Activated naive CD8-positive, alpha-beta T cell treated with anti-CD3 and anti-CD28 coated beads, Interleukin-2, amount 50 U/mL, for 24 hours (primary cell): ENCODE measurements at regions not wholly inside any gene's neighbourhood (a gene's known extent, or its start where the extent isn't known, plus 50 kb on each side); places are given as distances from the start of the nearest gene placed in this dataset.

Experiments used
- ATAC-seq: fragments of 150-1000 bp; cut with Tn5 transposase; one replicate; pipeline ENCODE4 v1.10.0; 2021
- DNase-seq: peaks from one replicate; pipeline ENCODE4 v3.0.0; 2021
- H3K27ac Mint-ChIP-seq: one replicate; pipeline ENCODE4 v1.8.0; 2021; ENCODE audit warnings: mild to moderate bottlenecking, mixed read lengths
- H3K27me3 Mint-ChIP-seq: one replicate; pipeline ENCODE4 v1.8.0; 2021; ENCODE audit warnings: mixed read lengths
- H3K36me3 Mint-ChIP-seq: one replicate; pipeline ENCODE4 v1.8.0; 2021; ENCODE audit warnings: low read depth, mixed read lengths
- H3K4me1 Mint-ChIP-seq: one replicate; pipeline ENCODE4 v1.8.0; 2021; ENCODE audit warnings: mixed read lengths
- H3K4me3 Mint-ChIP-seq: one replicate; pipeline ENCODE4 v1.8.0; 2021; ENCODE audit warnings: mild to moderate bottlenecking, moderate library complexity, mixed read lengths
- H3K9me3 Mint-ChIP-seq: one replicate; pipeline ENCODE4 v1.8.0; 2021; ENCODE audit warnings: mixed read lengths

GRCh38 chr3:18747383-18747782, 322.2 kb upstream of the SATB1 start:
- Mint-ChIP-seq H3K4me1 (peaks cover 84% of the 10 kb centered on the region), H3K36me3 (peaks cover 4% of the 10 kb centered on the region), H3K27me3 (no peaks in the 10 kb centered on the region), H3K9me3 (no peaks in the 10 kb centered on the region), H3K4me3 (no peak overlapping the region), H3K27ac (no peak overlapping the region)
- DNase-seq (no peak), ATAC-seq (no peak)

- Mint-ChIP-seq H3K4me1 (peaks cover 87% of the 10 kb centered on the region), H3K36me3 (peaks cover 4% of the 10 kb centered on the region), H3K27ac (peak overlapping the region; percentile 95), H3K9me3 (no peaks in the 10 kb centered on the region), H3K27me3 (no peaks in the 10 kb centered on the region), H3K4me3 (peak overlapping the region; percentile 52)
- ATAC-seq (no peak), DNase-seq (no peak)
Observed at GRCh38 chr3:18745472-18745871, 320.3 kb upstream of the SATB1 start.

DNA sequence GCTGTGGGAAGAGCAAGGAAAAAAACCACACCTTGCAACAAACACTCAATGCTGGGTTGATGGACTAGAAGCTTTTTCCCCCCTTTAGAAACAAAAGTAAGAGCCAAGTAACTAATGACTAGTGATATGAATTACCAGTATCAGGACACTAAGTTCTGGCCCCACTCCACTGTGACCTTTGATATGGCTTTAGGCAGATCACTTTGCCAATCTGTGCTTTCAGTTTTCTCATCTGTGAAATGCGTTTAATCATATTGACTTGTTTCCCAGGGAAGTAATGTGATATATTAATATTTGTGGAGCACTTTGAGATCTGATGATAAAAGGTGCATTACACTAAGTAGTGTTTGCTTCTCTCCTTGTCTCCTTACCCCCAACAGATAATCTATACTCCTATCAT, 319.3 kb upstream of the SATB1 start:
- Mint-ChIP-seq H3K36me3 (peaks cover 4% of the 10 kb centered on the region), H3K9me3 (no peaks in the 10 kb centered on the region), H3K4me1 (peaks cover 89% of the 10 kb centered on the region), H3K27ac (peak overlapping the region; percentile 95), H3K4me3 (peak overlapping the region; percentile 52), H3K27me3 (no peaks in the 10 kb centered on the region)
- no peak for DNase-seq
- no peak for ATAC-seq

DNA sequence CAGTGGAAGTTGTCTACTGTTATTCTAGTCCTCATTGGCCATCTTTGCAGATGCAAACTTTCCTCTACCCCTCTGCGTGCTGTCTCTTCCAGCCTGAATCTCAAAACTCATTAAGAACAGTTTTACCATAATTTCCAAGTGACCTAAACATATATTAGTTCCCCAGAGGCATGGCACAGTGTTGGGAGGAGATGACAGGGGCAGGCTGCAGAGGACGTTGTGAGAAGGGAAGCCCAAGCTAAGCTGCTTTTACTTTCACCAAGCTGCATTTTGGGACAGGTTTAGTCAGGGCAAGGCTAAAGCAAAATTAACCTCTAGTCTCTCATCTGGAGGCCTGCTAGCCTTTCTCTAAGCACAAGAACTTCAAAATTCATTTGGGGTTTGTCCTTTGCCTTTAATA, 318.6 kb upstream of the SATB1 start:
- Mint-ChIP-seq H3K4me3 (peak overlapping the region; percentile 52), H3K36me3 (peaks cover 4% of the 10 kb centered on the region), H3K27ac (peak overlapping the region; percentile 95), H3K9me3 (no peaks in the 10 kb centered on the region), H3K4me1 (peaks cover 90% of the 10 kb centered on the region), H3K27me3 (no peaks in the 10 kb centered on the region)
- DNase-seq (no peak), ATAC-seq (no peak)

- DNase-seq: peak; percentile 44
- ATAC-seq: peak; percentile 63
- Mint-ChIP-seq H3K4me1 (peaks cover 98% of the 10 kb centered on the region), H3K4me3 (peak overlapping the region; percentile 65), H3K9me3 (no peaks in the 10 kb centered on the region), H3K27ac (peak overlapping the region; percentile 95), H3K27me3 (no peaks in the 10 kb centered on the region), H3K36me3 (peaks cover 24% of the 10 kb centered on the region)
Observed at GRCh38 chr3:18740631-18741583, 315.8 kb upstream of the SATB1 start.

DNA sequence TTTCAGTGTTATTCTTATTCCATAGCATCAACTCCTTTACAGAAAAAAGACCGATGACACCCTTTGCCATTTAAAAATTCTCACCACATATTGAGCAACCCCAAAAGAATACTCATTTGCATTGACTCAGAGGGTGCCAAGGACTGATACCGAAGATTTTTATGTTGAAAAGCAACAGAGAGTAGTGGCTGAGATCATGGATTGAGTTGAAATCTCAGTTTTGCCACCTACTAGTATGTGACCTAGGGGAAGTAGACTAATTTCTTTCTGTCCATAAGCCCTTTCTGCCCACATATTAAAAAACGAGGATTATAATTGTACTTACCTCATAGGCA, 313.9 kb upstream of the SATB1 start:
- Mint-ChIP-seq H3K27me3 (no peaks in the 10 kb centered on the region), H3K27ac (peak overlapping the region; percentile 95), H3K4me1 (peaks cover 81% of the 10 kb centered on the region), H3K4me3 (peak overlapping the region; percentile 7), H3K36me3 (peaks cover 26% of the 10 kb centered on the region), H3K9me3 (no peaks in the 10 kb centered on the region)
- no peak for DNase-seq
- ATAC-seq: peak; percentile 74

GRCh38 chr3:18738393-18739098, 313.4 kb upstream of the SATB1 start:
- Mint-ChIP-seq H3K36me3 (peaks cover 26% of the 10 kb centered on the region), H3K4me1 (peaks cover 75% of the 10 kb centered on the region), H3K27me3 (no peaks in the 10 kb centered on the region), H3K9me3 (no peaks in the 10 kb centered on the region), H3K27ac (peak overlapping the region; percentile 95), H3K4me3 (peak overlapping the region; percentile 19)
- DNase-seq: no peak
- no peak for ATAC-seq

DNA sequence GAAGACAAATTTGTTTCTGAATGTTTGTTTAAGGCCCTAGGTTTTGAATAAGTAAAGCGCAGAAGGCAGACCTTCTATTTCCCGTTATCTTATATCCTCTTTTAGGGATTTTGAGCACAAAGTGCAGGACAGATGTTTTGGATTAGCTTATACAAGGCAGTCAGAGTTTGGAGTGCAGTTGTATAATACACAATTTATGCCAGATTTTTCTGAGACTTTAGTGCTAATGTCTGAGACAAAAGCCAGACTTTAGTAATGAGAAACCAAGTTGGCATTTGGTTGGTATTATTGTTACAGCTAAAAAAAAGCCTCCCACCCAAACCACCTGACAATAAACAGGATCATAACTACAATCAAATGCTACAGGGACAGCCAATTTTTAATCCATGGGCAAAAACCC, 309.9 kb upstream of the SATB1 start:
- Mint-ChIP-seq H3K4me3 (no peak overlapping the region), H3K27me3 (no peaks in the 10 kb centered on the region), H3K27ac (no peak overlapping the region), H3K9me3 (no peaks in the 10 kb centered on the region), H3K36me3 (peaks cover 21% of the 10 kb centered on the region), H3K4me1 (peaks cover 60% of the 10 kb centered on the region)
- ATAC-seq: no peak
- DNase-seq: no peak

- ATAC-seq (no peak), DNase-seq (no peak)
- no peaks in the 10 kb centered on the region for H3K27me3 Mint-ChIP-seq
- H3K36me3 Mint-ChIP-seq: peaks cover 21% of the 10 kb centered on the region
- no peak overlapping the region for H3K27ac Mint-ChIP-seq
- peaks cover 53% of the 10 kb centered on the region for H3K4me1 Mint-ChIP-seq
- no peak overlapping the region for H3K4me3 Mint-ChIP-seq
- no peaks in the 10 kb centered on the region for H3K9me3 Mint-ChIP-seq
Observed at GRCh38 chr3:18734309-18734708, 309.2 kb upstream of the SATB1 start.

DNA sequence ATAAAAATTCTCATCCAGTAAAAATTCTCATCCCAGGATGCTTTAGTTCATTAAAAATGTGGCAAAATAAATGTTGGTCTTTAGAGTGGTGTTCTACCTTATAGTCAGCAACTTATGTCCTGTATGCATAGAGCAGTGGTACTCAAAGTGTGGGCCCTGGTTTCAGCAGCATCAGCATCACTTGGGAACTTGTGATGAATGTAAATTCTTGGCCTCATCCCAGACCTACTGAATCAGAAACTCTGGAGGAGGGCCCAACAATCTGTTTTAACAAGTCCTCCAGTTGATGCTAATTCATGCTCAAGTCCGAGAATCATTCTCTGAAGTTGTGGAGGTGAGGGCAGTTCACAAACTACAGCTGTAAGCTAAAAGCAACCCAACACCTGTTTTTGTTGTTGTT, 307.3 kb upstream of the SATB1 start:
- peaks cover 44% of the 10 kb centered on the region for H3K4me1 Mint-ChIP-seq
- peaks cover 1% of the 10 kb centered on the region for H3K9me3 Mint-ChIP-seq
- no peak overlapping the region for H3K4me3 Mint-ChIP-seq
- H3K27me3 Mint-ChIP-seq: no peaks in the 10 kb centered on the region
- H3K36me3 Mint-ChIP-seq: peaks cover 13% of the 10 kb centered on the region
- ATAC-seq (no peak), DNase-seq (no peak)
- no peak overlapping the region for H3K27ac Mint-ChIP-seq

- Mint-ChIP-seq H3K36me3 (peaks cover 9% of the 10 kb centered on the region), H3K4me3 (no peak overlapping the region), H3K4me1 (peaks cover 49% of the 10 kb centered on the region), H3K27ac (no peak overlapping the region), H3K9me3 (peaks cover 3% of the 10 kb centered on the region), H3K27me3 (no peaks in the 10 kb centered on the region)
- no peak for DNase-seq
- no peak for ATAC-seq
Observed at GRCh38 chr3:18730491-18730890, 305.4 kb upstream of the SATB1 start.

DNA sequence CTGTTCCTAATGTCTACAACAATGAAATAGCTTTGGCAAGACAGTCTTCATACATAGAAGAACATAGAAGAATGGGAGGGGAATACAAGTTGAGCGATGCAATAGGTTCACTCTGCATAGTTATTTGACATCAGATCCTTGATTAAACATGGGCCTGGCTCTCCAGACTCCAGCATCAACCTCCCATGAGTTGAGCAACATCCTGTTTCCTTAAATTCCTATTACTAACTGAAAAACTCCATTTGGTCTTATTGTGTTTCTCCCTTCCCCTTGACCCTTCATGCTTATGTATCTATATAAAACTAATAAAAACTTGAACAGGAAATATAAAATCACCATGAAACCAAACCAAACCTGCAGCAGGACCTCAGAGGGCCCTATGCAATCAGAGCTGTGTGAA, 304.5 kb upstream of the SATB1 start:
- Mint-ChIP-seq H3K27ac (peak overlapping the region; percentile 46), H3K9me3 (peaks cover 3% of the 10 kb centered on the region)
- no peak for ATAC-seq

GRCh38 chr3:18725668-18726407, 300.7 kb upstream of the SATB1 start:
- Mint-ChIP-seq H3K4me1 (peaks cover 69% of the 10 kb centered on the region), H3K4me3 (peak overlapping the region; percentile 63), H3K9me3 (peaks cover 3% of the 10 kb centered on the region), H3K36me3 (peaks cover 8% of the 10 kb centered on the region), H3K27ac (peak overlapping the region; percentile 76), H3K27me3 (no peaks in the 10 kb centered on the region)
- ATAC-seq: peak; percentile 45
- DNase-seq: peak; percentile 46

More for the DNA sequence above, 304.5 kb upstream of the SATB1 start:
- Mint-ChIP-seq H3K4me3 (no peak overlapping the region), H3K27me3 (no peaks in the 10 kb centered on the region), H3K4me1 (peaks cover 57% of the 10 kb centered on the region), H3K36me3 (peaks cover 8% of the 10 kb centered on the region)
- no peak for DNase-seq

DNA sequence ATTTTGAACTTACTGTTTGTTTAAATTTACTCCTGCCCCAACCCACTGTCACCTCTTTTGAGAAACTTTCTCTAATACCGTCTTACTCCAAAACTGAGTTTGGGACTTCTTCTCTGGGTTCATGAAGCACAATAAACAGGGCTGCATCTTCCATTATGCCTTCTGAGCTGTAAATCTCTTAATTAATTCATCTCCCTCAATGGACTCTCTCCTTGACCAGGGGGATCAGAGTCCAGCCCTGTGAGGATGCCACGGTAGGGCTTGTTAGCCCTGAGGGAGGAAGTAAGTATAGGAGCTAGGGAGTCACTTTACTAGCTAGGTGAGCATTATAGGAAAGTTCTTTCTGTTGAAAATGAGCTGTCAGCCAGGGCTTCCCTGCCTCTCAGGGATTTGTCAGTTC, 299.3 kb upstream of the SATB1 start:
- H3K27ac Mint-ChIP-seq: peak overlapping the region; percentile 76
- ATAC-seq (no peak), DNase-seq (no peak)
- peak overlapping the region; percentile 63 for H3K4me3 Mint-ChIP-seq
- H3K36me3 Mint-ChIP-seq: peaks cover 8% of the 10 kb centered on the region
- H3K4me1 Mint-ChIP-seq: peaks cover 66% of the 10 kb centered on the region
- peaks cover 4% of the 10 kb centered on the region for H3K9me3 Mint-ChIP-seq
- H3K27me3 Mint-ChIP-seq: no peaks in the 10 kb centered on the region
